WI38 (cell line): ENCODE measurements at regions not wholly inside any gene's neighbourhood (a gene's known extent, or its start where the extent isn't known, plus 50 kb on each side); places are given as distances from the start of the nearest gene placed in this dataset.

Source experiments
- H3K4me3 ChIP-seq: 2 replicates; pipeline ENCODE4 v1.5.1; 2011; ENCODE audit warnings: low read depth, mild to moderate bottlenecking, control low read depth, low read length
- CTCF ChIP-seq: IDR thresholded peaks from 2 replicates; pipeline ENCODE4 v1.5.1; 2012; ENCODE audit warnings: low read depth, mild to moderate bottlenecking, control low read depth, low read length

- no peak for TF ChIP-seq CTCF
- no peak overlapping the region for H3K4me3 ChIP-seq
Measured at GRCh38 chr4:126687655-126688358, 945.0 kb upstream of the INTU start.

GRCh38 chr4:126691797-126692196 lies 941.0 kb upstream of the INTU start:
- TF ChIP-seq CTCF: no peak
- no peak overlapping the region for H3K4me3 ChIP-seq

- TF ChIP-seq CTCF: no peak
- no peak overlapping the region for H3K4me3 ChIP-seq
Measured at GRCh38 chr4:126697748-126698147, 935.0 kb upstream of the INTU start.

GRCh38 chr4:126698224-126698623 lies 934.5 kb upstream of the INTU start:
- no peak for TF ChIP-seq CTCF
- no peak overlapping the region for H3K4me3 ChIP-seq

- H3K4me3 ChIP-seq: no peak overlapping the region
- no peak for TF ChIP-seq CTCF
Measured at GRCh38 chr4:126701756-126702155, 931.0 kb upstream of the INTU start.

- TF ChIP-seq CTCF: no peak
- no peak overlapping the region for H3K4me3 ChIP-seq
Measured at GRCh38 chr4:126702747-126703146, 930.0 kb upstream of the INTU start.

GRCh38 chr4:126705266-126705665 lies 927.5 kb upstream of the INTU start:
- no peak overlapping the region for H3K4me3 ChIP-seq
- TF ChIP-seq CTCF: no peak
